MM.1S (cell line): ENCODE measurements at regions not wholly inside any gene's neighbourhood (a gene's known extent, or its start where the extent isn't known, plus 50 kb on each side); places are given as distances from the start of the nearest gene placed in this dataset.

Experiments
- DNase-seq: peaks from one replicate; pipeline ENCODE4 v3.0.0-alpha.2; 2015
- H2AFZ ChIP-seq: fragments of 300-600 bp; sonication (generic); 2 replicates; pipeline ENCODE4 v1.6.0; 2016; ENCODE audit warnings: antibody characterized with exemption, low read length
- H3F3A ChIP-seq: fragments of 300-600 bp; sonication (generic); 2 replicates; pipeline ENCODE4 v1.6.1; 2016; ENCODE audit warnings: mild to moderate bottlenecking, antibody characterized with exemption, low read length, moderate library complexity, mixed read lengths; ENCODE audit not compliant: insufficient read depth
- H3K27ac ChIP-seq: fragments of 300-600 bp; sonication (generic); 2 replicates; pipeline ENCODE4 v1.5.1; 2016; ENCODE audit warnings: mild to moderate bottlenecking, low read length
- H3K27me3 ChIP-seq: fragments of 300-600 bp; sonication (generic); replicated peaks from 2 replicates; pipeline ENCODE4 v1.6.0; 2016; ENCODE audit warnings: low read length; ENCODE audit not compliant: insufficient read depth
- H3K36me3 ChIP-seq: fragments of 300-600 bp; sonication (generic); replicated peaks from 2 replicates; pipeline ENCODE4 v1.6.1; 2016; ENCODE audit warnings: mild to moderate bottlenecking, low read length, mixed read lengths; ENCODE audit not compliant: insufficient read depth
- H3K4me1 ChIP-seq: fragments of 300-600 bp; sonication (generic); 2 replicates; pipeline ENCODE4 v1.6.1; 2016; ENCODE audit warnings: low read length, mixed read lengths
- H3K4me2 ChIP-seq: fragments of 300-600 bp; sonication (generic); 2 replicates; pipeline ENCODE4 v1.6.0; 2016; ENCODE audit warnings: low read depth, low read length
- H3K4me3 ChIP-seq: fragments of 300-600 bp; sonication (generic); 2 replicates; pipeline ENCODE4 v1.5.1; 2016; ENCODE audit warnings: low read length, mixed read lengths
- H3K79me2 ChIP-seq: fragments of 300-600 bp; sonication (generic); 2 replicates; pipeline ENCODE4 v1.6.1; 2016; ENCODE audit warnings: mixed run types, low read length, mixed read lengths
- H3K9ac ChIP-seq: fragments of 300-600 bp; sonication (generic); 2 replicates; pipeline ENCODE4 v1.6.1; 2016; ENCODE audit warnings: low read length, mixed read lengths
- H3K9me2 ChIP-seq: fragments of 300-600 bp; sonication (generic); replicated peaks from 2 replicates; pipeline ENCODE4 v1.6.1; 2016; ENCODE audit warnings: mild to moderate bottlenecking, low read length, mixed read lengths; ENCODE audit not compliant: insufficient read depth
- H3K9me3 ChIP-seq: fragments of 300-600 bp; sonication (generic); replicated peaks from 2 replicates; pipeline ENCODE4 v1.6.1; 2016; ENCODE audit warnings: mild to moderate bottlenecking, low read length, mixed read lengths; ENCODE audit not compliant: insufficient read depth
- H4K20me1 ChIP-seq: fragments of 300-600 bp; sonication (generic); 2 replicates; pipeline ENCODE4 v1.6.1; 2016; ENCODE audit warnings: mild to moderate bottlenecking, low read length, moderate library complexity, mixed read lengths; ENCODE audit not compliant: insufficient read depth
- EZH2 ChIP-seq: fragments of 300-600 bp; sonication (generic); optimal IDR thresholded peaks from 2 replicates; pipeline ENCODE3; 2017; ENCODE audit warnings: low read depth, mild to moderate bottlenecking, antibody characterized with exemption, low read length, mixed read lengths
- EZH2phosphoT487 ChIP-seq: fragments of 300-600 bp; sonication (generic); IDR thresholded peaks from 2 replicates; pipeline ENCODE4 v1.6.1; 2018; ENCODE audit warnings: antibody characterized with exemption, low read length
- TF ChIP-seq, protein P1 (sequence below): fragments of 300-600 bp; sonication (generic); IDR thresholded peaks from 2 replicates; pipeline ENCODE4 v1.5.1; 2016; ENCODE audit warnings: antibody characterized with exemption, low read length, mixed read lengths

DNA sequence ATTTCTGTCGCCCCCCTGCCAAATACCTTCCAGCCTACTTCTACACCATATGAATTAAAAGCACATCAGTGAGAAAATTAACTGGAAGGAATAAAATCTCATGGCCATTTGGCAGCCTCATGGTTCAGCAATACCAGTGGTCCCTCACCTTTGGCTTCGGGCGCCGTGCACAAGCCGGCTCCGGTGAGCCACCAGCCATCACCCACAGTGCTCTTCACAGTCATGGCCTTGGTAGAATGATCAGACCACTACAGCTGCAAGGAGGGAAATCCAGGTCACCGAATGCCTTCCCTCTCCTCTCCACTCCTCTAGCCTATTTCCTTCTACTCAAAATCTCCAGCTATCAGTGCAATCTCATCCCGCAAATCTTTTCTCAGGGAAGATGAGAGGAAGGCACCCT lies 239.1 kb downstream of the C1D start:
- no peaks in the 10 kb centered on the region for H3K79me2 ChIP-seq
- no peak overlapping the region for H3K4me2 ChIP-seq
- H3F3A ChIP-seq, result no peaks in the 10 kb centered on the region
- H2AFZ ChIP-seq, result no peak overlapping the region
- H3K9me2 ChIP-seq, result no peaks in the 10 kb centered on the region
- H4K20me1 ChIP-seq, result no peaks in the 10 kb centered on the region
- no peaks in the 10 kb centered on the region for H3K36me3 ChIP-seq
- H3K4me1 ChIP-seq, result no peaks in the 10 kb centered on the region
- no peak overlapping the region for H3K4me3 ChIP-seq
- no peak overlapping the region for H3K9ac ChIP-seq
- no peak overlapping the region for H3K27ac ChIP-seq
- TF ChIP-seq EZH2phosphoT487, result no peak
- TF ChIP-seq, protein P1, sequence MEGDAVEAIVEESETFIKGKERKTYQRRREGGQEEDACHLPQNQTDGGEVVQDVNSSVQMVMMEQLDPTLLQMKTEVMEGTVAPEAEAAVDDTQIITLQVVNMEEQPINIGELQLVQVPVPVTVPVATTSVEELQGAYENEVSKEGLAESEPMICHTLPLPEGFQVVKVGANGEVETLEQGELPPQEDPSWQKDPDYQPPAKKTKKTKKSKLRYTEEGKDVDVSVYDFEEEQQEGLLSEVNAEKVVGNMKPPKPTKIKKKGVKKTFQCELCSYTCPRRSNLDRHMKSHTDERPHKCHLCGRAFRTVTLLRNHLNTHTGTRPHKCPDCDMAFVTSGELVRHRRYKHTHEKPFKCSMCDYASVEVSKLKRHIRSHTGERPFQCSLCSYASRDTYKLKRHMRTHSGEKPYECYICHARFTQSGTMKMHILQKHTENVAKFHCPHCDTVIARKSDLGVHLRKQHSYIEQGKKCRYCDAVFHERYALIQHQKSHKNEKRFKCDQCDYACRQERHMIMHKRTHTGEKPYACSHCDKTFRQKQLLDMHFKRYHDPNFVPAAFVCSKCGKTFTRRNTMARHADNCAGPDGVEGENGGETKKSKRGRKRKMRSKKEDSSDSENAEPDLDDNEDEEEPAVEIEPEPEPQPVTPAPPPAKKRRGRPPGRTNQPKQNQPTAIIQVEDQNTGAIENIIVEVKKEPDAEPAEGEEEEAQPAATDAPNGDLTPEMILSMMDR, result no peak
- TF ChIP-seq EZH2, result no peak
- H3K9me3 ChIP-seq, result no peaks in the 10 kb centered on the region
- DNase-seq, result no peak
- no peaks in the 10 kb centered on the region for H3K27me3 ChIP-seq

DNA sequence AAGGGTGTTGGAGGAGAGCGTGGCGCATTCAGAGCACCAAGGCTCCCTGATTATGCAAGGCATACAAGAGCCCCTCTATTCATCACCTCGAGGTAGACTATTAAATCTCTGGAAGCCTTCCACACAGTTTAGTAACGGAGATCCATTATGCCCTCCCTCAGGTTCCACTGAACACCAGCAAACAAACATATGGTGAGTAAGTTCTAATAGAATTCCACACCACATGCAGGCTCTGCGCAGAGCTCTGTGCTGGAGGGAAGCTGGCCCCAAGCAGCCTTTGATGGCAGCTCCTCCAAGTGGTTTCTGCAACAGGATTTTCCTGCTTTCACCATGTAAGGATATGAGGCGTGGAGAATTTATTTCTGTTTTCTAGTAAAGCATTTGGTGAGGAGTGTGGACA lies 238.6 kb downstream of the C1D start:
- TF ChIP-seq EZH2 (no peak), EZH2phosphoT487 (no peak)
- TF ChIP-seq, protein P1, result no peak
- Histone ChIP-seq H3K4me2 (no peak overlapping the region), H3K4me3 (no peak overlapping the region), H3F3A (no peaks in the 10 kb centered on the region), H3K36me3 (no peaks in the 10 kb centered on the region), H3K9ac (no peak overlapping the region), H3K9me2 (no peaks in the 10 kb centered on the region), H2AFZ (no peak overlapping the region), H3K27ac (no peak overlapping the region), H3K27me3 (no peaks in the 10 kb centered on the region), H4K20me1 (no peaks in the 10 kb centered on the region), H3K4me1 (no peaks in the 10 kb centered on the region), H3K9me3 (no peaks in the 10 kb centered on the region), H3K79me2 (no peaks in the 10 kb centered on the region)
- DNase-seq, result no peak

DNA sequence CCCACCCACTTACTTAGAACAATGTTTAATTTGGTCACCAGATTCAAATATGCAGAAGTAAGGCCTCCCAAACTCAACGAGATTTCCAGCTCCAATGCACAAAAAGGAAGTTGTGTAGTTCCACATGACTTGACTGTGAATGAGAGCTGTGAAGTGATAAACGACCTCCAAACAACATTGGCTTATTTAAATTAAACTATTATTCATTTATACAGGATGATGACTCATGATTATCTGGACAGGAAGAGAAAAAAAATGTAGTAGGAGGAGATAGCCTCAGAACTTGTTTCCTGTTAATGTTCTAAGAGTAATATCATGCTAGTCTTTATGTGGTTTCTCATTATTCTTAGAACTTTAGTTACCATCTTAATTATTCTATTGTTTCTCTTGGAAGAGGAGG lies 237.3 kb downstream of the C1D start:
- H3K79me2 ChIP-seq, result no peaks in the 10 kb centered on the region
- H3K9me2 ChIP-seq, result no peaks in the 10 kb centered on the region
- H3K36me3 ChIP-seq, result no peaks in the 10 kb centered on the region
- no peak for DNase-seq
- no peaks in the 10 kb centered on the region for H3K9me3 ChIP-seq
- H3K4me2 ChIP-seq, result no peak overlapping the region
- H3K27ac ChIP-seq, result no peak overlapping the region
- no peaks in the 10 kb centered on the region for H3F3A ChIP-seq
- no peaks in the 10 kb centered on the region for H4K20me1 ChIP-seq
- TF ChIP-seq, protein P1, result no peak
- TF ChIP-seq EZH2phosphoT487, result no peak
- TF ChIP-seq EZH2, result no peak
- H3K4me1 ChIP-seq, result no peaks in the 10 kb centered on the region
- H3K27me3 ChIP-seq, result no peaks in the 10 kb centered on the region
- no peak overlapping the region for H2AFZ ChIP-seq
- H3K4me3 ChIP-seq, result no peak overlapping the region
- no peak overlapping the region for H3K9ac ChIP-seq

DNA sequence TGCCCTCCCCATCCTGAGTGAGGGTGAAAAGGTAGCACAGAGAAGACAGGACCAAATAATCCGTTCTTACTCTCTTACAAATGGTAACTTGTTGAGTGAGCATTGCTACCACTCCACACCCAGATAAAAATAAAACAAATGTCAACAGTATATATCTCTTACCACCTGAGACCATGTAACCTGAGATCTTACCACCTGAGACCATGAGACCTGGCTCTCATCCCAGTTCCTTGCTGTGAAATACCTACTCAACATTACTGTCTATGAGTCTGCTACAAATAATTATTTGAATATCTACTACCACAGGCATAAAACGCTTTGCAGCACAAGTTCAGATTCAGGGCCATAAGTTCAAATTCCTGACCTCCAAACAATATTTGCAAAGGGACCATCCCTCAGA lies 234.7 kb downstream of the C1D start:
- no peak overlapping the region for H3K9ac ChIP-seq
- H3K9me2 ChIP-seq, result no peaks in the 10 kb centered on the region
- TF ChIP-seq EZH2, result no peak
- TF ChIP-seq, protein P1, result no peak
- TF ChIP-seq EZH2phosphoT487, result no peak
- no peak overlapping the region for H2AFZ ChIP-seq
- H3K9me3 ChIP-seq, result no peaks in the 10 kb centered on the region
- no peaks in the 10 kb centered on the region for H3K4me1 ChIP-seq
- H3K4me2 ChIP-seq, result no peak overlapping the region
- no peak overlapping the region for H3K4me3 ChIP-seq
- H3K36me3 ChIP-seq, result no peaks in the 10 kb centered on the region
- H3K79me2 ChIP-seq, result no peaks in the 10 kb centered on the region
- no peak for DNase-seq
- no peaks in the 10 kb centered on the region for H4K20me1 ChIP-seq
- no peaks in the 10 kb centered on the region for H3F3A ChIP-seq
- no peaks in the 10 kb centered on the region for H3K27me3 ChIP-seq
- no peak overlapping the region for H3K27ac ChIP-seq
